GM21423 (cell line): ENCODE measurements at regions not wholly inside any gene's neighbourhood (a gene's known extent, or its start where the extent isn't known, plus 50 kb on each side); places are given as distances from the start of the nearest gene placed in this dataset.

Experiments used
- ATAC-seq: cut with Tn5 transposase; IDR thresholded peaks from one replicate; pipeline ENCODE4 v1.9.1; 2021; ENCODE audit warnings: mild to moderate bottlenecking, moderate library complexity; ENCODE audit not compliant: unreplicated experiment

DNA sequence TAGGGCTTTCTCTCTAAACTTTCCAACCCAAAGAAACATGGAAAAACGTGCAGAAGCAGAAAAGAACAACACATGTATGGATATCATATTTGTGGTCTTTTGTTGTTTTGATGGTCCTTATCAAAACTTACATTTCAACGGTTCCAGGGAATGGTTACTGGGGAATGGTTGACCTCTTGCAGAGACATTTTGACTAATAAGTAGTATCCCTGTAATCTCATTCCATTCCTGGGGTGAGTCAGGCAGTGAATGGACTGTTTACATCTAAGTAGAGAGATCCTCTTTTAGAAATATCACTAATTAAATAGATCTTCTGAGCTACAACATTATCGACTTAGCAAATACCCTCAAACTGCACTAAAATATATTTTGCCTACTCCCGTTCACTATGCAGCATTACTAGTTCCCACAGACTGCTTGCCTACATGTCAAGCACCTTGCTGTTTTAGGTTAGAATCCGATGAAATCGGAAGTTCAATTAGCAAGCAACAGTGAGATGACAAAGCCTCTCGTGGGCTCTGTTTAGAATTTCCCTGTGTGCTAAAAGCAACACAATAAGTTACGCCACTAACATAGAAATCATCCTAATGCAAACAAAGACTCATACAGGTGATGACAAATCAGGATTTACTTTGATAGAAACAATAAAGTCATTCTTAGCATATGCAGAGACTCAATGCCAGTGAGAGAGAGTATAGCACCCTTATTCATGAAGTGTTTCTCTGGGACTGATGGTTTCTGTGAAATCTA, 797.7 kb upstream of the ARGLU1 start:
- ATAC-seq: no peak

DNA sequence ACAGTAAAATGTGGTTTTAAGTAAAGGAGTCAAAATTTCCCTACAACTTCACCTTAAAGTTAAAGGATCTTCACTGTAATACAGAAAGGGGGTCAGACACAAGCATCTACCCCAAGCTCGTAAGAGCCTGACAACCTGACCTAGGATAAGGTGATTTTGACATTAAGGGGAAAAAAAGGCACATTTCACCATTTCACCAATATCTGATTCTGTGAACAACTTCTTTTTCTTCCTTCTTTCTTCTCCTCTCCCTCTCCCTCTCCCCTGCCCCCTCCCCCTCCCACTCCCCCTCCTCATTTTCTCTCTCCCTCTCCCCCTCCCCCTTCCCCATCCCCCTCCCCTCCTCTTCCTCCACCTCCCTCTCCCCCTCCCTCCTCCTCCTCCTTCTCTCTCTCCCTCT, 796.7 kb upstream of the ARGLU1 start:
- no peak for ATAC-seq

- ATAC-seq: no peak
Observed at GRCh38 chr13:107361666-107362065, 793.7 kb upstream of the ARGLU1 start.

- no peak for ATAC-seq
Observed at GRCh38 chr13:107360010-107360409, 792.1 kb upstream of the ARGLU1 start.

DNA sequence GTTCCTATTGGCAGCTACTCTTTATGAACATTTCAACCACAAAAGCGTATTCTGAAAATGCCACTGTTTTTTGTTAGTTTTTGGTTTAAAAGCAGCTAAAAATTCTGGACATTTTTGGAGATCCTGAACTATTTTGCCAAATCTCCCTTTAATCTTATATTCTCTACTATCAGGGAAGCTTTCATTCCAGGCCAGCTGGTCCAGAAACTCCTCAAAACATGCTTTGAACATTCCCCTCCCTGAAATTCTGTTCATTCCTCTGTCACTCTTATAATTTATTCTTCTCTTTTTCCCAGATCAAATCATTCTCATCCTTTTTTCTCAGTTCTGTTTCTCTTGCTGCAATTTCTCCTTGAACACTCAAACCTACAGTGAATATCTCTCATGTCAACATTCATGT, 790.9 kb upstream of the ARGLU1 start:
- no peak for ATAC-seq

DNA sequence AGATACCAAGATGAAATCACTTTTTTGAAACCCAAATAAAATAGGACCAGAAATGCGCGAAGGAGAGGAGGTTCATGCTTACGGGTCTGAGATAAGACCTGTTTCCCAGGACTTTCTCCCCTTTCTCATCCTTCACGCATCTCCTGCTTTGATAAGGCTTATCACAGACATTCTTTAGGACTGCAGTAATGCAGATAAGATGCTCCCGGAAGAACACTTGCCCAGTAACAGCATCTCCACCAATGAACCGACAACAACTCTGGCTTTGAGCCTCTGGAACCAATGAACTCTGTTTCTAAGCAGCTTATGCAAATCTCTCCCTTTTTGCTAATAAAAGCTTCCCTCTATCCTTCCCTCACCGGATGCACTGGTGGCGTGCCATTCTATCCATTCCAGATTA, 783.4 kb upstream of the ARGLU1 start:
- no peak for ATAC-seq

DNA sequence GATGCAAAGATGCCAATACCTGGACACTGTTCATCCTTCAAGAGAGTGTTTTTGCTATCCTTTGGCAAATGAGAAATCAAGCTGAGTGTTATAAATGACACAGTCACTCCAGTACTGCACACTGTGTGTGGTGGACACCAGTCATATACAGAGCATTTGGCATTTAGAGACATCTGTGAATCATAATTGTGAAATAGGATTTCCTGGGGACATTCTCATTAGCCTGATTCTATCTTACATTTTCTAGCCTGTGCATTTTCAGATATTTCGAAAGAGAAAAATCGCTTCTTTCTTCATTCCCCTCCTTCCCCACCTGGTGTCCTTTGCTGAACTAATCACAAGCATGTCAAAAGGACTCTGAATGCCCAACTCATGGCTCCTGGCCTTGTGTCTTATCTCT, 781.0 kb upstream of the ARGLU1 start:
- no peak for ATAC-seq

DNA sequence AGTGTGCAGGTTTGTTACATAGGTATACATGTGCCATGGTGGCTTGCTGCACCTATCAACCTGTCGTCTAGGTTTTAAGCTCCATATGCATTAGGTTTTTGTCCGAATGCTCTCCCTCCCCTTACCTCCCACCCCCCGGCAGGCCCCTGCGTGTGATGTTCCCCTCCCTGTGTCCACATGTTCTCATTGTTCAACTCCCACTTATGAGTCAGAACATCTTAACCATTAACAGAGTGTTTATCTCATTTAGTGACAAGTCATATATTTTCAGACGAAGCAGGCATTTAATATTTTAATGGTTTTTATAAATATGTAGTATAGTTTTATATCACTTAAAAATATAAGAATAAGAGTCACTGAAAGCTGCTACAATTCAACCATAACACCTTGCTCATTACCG, 780.5 kb upstream of the ARGLU1 start:
- no peak for ATAC-seq

GRCh38 chr13:107347641-107348369, 779.9 kb upstream of the ARGLU1 start:
- no peak for ATAC-seq

DNA sequence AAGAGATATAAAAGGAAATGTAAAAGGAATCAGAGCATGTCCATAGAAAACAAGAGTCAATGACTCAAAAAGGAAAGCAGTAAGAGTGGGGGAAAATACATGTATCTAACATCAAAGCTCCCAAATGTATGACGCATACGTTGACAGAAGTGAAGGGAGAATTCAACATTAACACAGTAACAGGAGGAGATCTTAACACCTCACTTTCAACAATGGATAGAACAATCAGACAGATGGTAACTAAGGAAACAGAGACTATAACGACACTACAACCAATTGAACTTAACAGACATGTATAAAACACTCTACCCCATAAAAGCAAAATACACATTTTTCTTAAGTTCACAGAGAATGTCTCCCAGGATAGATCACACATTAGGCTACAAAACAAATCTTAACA, 774.8 kb upstream of the ARGLU1 start:
- ATAC-seq: no peak

DNA sequence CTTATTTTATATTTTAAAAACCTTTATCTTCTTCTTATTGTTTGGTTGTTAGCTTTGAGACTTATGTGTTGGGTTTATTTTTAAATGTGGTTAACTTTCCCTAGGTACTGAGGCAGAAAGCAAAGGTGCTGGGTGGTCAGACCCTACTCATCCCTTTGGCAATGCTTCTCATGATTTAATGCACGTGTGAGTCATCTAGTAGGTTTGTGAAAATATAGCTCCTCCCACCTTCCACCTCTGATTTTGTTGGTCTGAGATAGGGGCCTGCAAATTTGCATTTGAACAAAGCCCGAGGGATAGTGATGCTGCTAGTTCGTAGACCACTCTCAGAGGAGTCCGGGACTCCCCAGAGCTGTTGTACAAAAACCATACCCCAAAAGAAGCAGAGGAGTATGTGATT, 771.3 kb upstream of the ARGLU1 start:
- no peak for ATAC-seq

DNA sequence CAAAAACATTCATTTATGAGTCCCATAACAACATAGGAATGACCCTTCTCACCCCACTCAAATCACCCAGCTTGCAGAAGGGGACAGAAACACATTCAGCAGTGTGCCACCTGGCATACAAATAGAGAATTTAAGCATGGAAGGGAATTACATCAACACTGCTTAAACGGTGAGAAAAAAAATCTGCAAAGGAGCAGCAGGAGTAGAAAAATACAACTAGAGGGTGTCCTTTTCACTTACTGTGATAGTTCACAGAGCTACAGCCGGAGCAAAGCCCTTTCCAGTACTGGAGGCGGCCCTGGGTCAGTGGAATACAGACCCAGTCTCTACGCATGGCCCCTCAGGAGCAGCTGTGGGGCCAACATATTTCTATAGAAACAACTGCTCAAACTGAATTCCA, 764.3 kb upstream of the ARGLU1 start:
- ATAC-seq: no peak

DNA sequence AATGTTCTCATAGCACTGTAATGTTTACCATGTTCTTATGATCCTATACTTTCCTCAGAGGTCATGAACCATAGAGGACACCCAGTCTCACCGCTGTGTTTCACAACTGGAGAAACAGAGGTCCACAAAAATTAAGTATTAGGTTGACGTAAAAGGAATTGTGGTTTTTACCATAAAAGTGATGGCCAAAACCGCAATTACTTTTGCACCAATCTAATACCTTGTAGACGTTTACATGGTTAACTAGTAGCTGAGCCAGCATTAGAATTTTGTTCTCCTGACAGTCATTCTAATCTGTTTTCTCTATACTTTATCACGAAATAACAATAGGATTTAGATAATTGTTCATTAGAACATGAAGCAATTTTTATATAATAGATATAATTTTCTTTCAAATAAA, 763.4 kb upstream of the ARGLU1 start:
- no peak for ATAC-seq

GRCh38 chr13:107330484-107330883, 762.5 kb upstream of the ARGLU1 start:
- no peak for ATAC-seq

GRCh38 chr13:107329991-107330390, 762.1 kb upstream of the ARGLU1 start:
- no peak for ATAC-seq

- no peak for ATAC-seq
Observed at GRCh38 chr13:107324416-107325204, 756.7 kb upstream of the ARGLU1 start.

- no peak for ATAC-seq
Observed at GRCh38 chr13:107322228-107322627, 754.3 kb upstream of the ARGLU1 start.

DNA sequence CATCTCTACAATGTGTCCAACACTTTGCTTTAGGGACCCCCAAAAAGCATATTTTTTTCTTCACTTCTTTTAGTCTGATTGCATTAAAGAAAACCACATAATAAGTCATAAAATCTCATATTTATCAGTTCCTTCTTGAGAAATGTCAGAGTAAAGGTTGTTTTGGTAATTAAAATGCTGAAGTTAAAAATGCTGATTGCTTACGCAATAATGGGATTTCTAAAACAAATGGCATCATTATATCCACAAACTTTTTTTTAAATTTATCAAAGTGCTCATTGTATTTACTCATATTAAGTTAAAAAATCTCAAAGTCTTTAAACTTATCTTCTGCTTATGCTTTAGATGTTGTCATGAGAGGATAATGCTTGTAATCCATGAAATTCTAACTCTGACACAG, 737.2 kb upstream of the ARGLU1 start:
- no peak for ATAC-seq

- no peak for ATAC-seq
Observed at GRCh38 chr13:107301724-107302374, 733.9 kb upstream of the ARGLU1 start.

- no peak for ATAC-seq
Observed at GRCh38 chr13:107299717-107300116, 731.8 kb upstream of the ARGLU1 start.

DNA sequence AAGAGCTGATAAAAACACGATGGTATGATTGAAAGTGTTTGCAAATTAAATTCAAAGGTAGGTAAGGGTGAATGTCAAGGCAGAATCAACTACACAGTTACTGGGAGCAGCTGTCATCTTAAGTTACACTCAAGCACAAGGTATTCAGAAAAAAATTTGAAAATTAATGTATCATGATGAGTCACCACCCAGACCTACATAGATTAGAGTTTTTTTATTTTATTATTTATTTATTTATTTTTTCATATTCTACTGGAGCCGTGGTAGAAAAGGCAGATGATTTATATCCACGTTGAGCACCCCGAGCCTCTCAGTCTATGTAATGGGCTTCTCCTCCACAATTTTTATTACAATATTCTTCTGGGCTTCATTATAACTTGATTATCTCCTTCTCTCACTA, 728.9 kb upstream of the ARGLU1 start:
- ATAC-seq: no peak
